Heart right ventricle (tissue), 16 donors: ENCODE measurements at regions not wholly inside any gene's neighbourhood (a gene's known extent, or its start where the extent isn't known, plus 50 kb on each side); places are given as distances from the start of the nearest gene placed in this dataset.
A peak's percentile ranks its signal among the peaks of the same experiment; 100 is the strongest.

Experiments used
- ATAC-seq, 8 donors: fragments of 200-7000 bp; cut with Tn5 transposase; one replicate each; pipeline ENCODE4 v1.9.1; 2020; ENCODE audit warnings: mild to moderate bottlenecking in 8 of 8, moderate library complexity in 8 of 8, moderate number of reproducible peaks in 1 of 8
- DNase-seq, 2 donors: peaks; one replicate each; pipeline ENCODE4 v3.0.0-alpha.2; 2020
- H3K27ac ChIP-seq, 10 donors: fragments of 200-600 bp; sonication (generic) in 2 of 10; one replicate each; pipeline versions ENCODE4 v1.5.0 to v1.8.0; 2020 to 2022; ENCODE audit warnings: mild to moderate bottlenecking in 3 of 10
- H3K27me3 ChIP-seq, 7 donors: fragments of 200-600 bp; one replicate each; pipeline ENCODE4 v1.8.0; 2021 to 2022; ENCODE audit warnings: mild to moderate bottlenecking in 2 of 7
- H3K36me3 ChIP-seq, 9 donors: fragments of 200-600 bp; sonication (generic) in 1 of 9; one replicate each; pipeline versions ENCODE4 v1.5.0 to v1.8.0; 2020 to 2022; ENCODE audit warnings: mild to moderate bottlenecking in 2 of 9
- H3K4me1 ChIP-seq, 9 donors: fragments of 200-600 bp; sonication (generic) in 1 of 9; one replicate each; pipeline versions ENCODE4 v1.5.0 to v1.8.0; 2020 to 2022; ENCODE audit warnings: mild to moderate bottlenecking in 4 of 9
- H3K4me3 ChIP-seq, 10 donors: fragments of 200-600 bp; sonication (generic) in 2 of 10; one replicate each; pipeline versions ENCODE4 v1.5.0 to v1.8.0; 2020 to 2022; ENCODE audit warnings: mild to moderate bottlenecking in 7 of 10, moderate library complexity in 2 of 10
- H3K9me3 ChIP-seq, 11 donors: fragments of 200-600 bp in 10 of 11; sonication (generic) in 2 of 11; one replicate each; pipeline versions ENCODE4 v1.5.0 to v1.8.0; 2013 to 2022; ENCODE audit warnings: mild to moderate bottlenecking in 2 of 11, control low read depth in 1 of 11, moderate library complexity in 1 of 11
- WGBS, 2 donors: extraction: QIAGEN DNeasy Blood & Tissue Kit; methylation state at CpG; one replicate each; pipeline ENCODE4 v1.1.7; 2013; ENCODE audit warnings: inconsistent platforms in 1 of 2; 5-methylcytosine and 5-hydroxymethylcytosine counted together
- intact Hi-C, 10 donors: fragments of 100-400 bp; cut with DNase I; formaldehyde crosslinking; loops; one replicate each; pipeline versions ENCODE4 v1.11.1 to v1.14.2; 2022
- TF ChIP-seq, protein P1 (sequence below), 9 donors: fragments of 200-600 bp; sonication (generic) in 2 of 9; IDR thresholded peaks; one replicate each; pipeline versions ENCODE4 v1.5.0 to v1.8.0; 2021 to 2022; ENCODE audit warnings: antibody characterized with exemption in 9 of 9, mild to moderate bottlenecking in 5 of 9, moderate library complexity in 1 of 9
- donor health status: Arrhythmogenic right ventricular cardiomyopathy.
- donor health status: ischemic (EF 13 %, LVEDD 7.1; RV severe dilation, severe dysfunction).
- donor health status: healthy with polysubstance abuse.
- donor health status: DM: no; HTN: yes; CAD: no.
- donor health status: DM: no; HTN: no; CAD: no.
- donor health status: ischemic (EF 25% LVEDD 6.9; RV normal size, moderate dysfunction).
- donor health status: ischemic (EF 25% LVEDD 5.7; RV mildly dilated, moderate dysfunction).
- donor health status: healthy.
- donor health status: DM: yes; HTN: yes; CAD: no.
- donor health status: Ischemic cardiomyopathy.
- donor health status: ischemic (EF 35%, LVEDD 5.7; RV mildly dilated, moderate dysfunction).
- donor health status: nonischemic (EF 11% LVEDD 7.7; RV severe dilation, severe dysfunction).
- donor health status: DM: yes; HTN: yes; CAD: no.
- donor health status: PGD.
- donor health status: ischemic (EF 29% LVEDD 5.4; RV normal size, mild dysfunction).
- donor health status: nonischemic (EF 23%, LVEDD 6.1; RV moderate dilation, normal function).

DNA sequence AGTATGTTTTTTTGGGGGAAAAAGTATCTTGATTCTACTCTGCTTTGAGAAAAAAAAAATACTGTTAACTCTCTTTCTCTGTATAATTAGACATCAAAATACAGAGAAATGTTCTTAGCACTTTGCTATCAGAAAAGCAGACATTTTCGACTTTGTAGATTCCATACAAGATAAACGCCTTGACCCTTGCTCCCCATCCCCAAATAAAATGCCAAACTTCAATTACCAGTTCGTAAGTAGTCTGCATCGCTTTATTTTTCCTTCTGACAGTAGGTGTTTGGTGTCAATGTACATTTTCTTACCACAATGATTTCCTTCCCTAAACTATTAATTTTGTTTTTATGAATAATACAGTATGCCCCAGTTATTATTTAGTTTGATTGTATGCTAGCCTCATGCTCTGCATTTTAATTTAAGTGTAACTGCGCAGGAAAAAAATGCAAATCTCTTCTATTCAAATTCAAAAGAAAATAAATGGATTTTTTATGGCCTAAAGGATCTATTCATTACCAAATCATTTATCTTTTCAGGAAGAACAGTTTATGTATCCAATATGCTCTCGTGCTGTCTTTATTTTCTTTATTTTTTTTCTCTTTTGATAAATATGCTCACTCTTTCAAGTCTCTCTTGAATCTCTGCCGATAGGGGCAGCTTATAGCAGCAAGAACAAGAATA lies 84.8 kb upstream of the ZNF217 start:
- TF ChIP-seq, protein P1, sequence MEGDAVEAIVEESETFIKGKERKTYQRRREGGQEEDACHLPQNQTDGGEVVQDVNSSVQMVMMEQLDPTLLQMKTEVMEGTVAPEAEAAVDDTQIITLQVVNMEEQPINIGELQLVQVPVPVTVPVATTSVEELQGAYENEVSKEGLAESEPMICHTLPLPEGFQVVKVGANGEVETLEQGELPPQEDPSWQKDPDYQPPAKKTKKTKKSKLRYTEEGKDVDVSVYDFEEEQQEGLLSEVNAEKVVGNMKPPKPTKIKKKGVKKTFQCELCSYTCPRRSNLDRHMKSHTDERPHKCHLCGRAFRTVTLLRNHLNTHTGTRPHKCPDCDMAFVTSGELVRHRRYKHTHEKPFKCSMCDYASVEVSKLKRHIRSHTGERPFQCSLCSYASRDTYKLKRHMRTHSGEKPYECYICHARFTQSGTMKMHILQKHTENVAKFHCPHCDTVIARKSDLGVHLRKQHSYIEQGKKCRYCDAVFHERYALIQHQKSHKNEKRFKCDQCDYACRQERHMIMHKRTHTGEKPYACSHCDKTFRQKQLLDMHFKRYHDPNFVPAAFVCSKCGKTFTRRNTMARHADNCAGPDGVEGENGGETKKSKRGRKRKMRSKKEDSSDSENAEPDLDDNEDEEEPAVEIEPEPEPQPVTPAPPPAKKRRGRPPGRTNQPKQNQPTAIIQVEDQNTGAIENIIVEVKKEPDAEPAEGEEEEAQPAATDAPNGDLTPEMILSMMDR (IDR thresholded peaks at IDR 0.05): no peak
- Histone ChIP-seq H3K4me3 (no peak overlapping the region), H3K4me1 (peaks cover 0 to 39% (median 25%) of the 10 kb centered on the region in 9 donors), H3K27me3 (no peaks in the 10 kb centered on the region), H3K36me3 (no peaks in the 10 kb centered on the region), H3K9me3 (no peaks in the 10 kb centered on the region), H3K27ac (peak overlapping the region in 7 of 10 donors; percentile 2 to 76 (median 64))
- no peak for DNase-seq
- WGBS, 2 donors: 73 to 75% methylated on average over 7 of the region's 7 CpGs
- ATAC-seq: no peak
- intact Hi-C loops: no loop called here

DNA sequence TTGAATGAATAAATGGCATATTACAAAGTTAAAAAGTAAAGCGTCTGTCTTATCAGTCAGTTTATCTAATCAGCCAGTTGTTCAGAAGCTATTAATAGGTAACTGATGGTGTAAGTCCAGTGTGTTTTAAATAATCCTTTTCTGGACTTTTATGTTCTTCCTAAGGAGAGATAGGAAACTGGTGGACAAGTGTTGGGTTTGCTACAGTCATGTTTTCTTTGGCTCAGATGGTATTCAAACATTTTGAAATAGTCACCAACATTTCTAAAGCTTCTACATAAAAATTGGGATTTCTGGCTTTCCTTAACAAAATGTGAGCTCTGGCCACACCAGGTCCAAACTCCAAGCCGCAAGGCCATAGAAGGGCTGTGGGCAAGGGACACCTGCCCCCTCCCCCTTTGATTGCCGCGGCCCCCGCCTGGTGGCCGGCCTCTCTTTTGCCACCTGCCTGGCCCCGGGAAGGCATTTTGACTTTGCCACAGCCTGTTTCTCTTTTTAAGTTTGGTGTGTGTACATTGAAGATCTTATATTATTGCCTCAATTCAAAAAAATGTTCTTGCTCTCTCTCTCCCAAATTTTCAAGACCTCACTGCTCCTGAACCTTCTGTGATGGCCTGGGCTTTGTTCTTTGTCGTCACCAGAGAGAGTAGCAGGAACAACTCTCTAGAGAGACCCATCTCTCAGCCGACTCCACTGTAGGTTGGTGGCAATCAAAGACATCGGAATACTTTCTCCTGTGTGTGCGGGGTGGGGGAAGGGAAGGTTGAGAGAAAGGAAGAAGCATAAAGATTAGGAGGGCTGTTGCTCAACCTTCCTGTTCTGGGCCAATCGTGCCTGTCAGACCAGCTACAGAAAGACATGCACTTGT lies 84.0 kb upstream of the ZNF217 start:
- no peaks in the 10 kb centered on the region for H3K36me3 ChIP-seq
- DNase-seq (peak in 1 of 2 donors; percentile 38), ATAC-seq (peak in 7 of 8 donors; percentile 34 to 73 (median 70))
- WGBS, 2 donors: 47 to 49% methylated on average over 12 of the region's 12 CpGs
- intact Hi-C loops: loop anchor here in 1 of 10 donors (2.0 kb wide), 1 partner anchor 25 kb away; no protein-coding TSS in a partner anchor
- TF ChIP-seq, protein P1 (IDR thresholded peaks at IDR 0.05): no peak
- H3K27me3 ChIP-seq: no peaks in the 10 kb centered on the region
- peaks cover 0 to 39% (median 25%) of the 10 kb centered on the region in 9 donors for H3K4me1 ChIP-seq
- H3K4me3 ChIP-seq: no peak overlapping the region
- H3K27ac ChIP-seq: peak overlapping the region in 9 of 10 donors; percentile 2 to 76 (median 63)
- H3K9me3 ChIP-seq: no peaks in the 10 kb centered on the region

DNA sequence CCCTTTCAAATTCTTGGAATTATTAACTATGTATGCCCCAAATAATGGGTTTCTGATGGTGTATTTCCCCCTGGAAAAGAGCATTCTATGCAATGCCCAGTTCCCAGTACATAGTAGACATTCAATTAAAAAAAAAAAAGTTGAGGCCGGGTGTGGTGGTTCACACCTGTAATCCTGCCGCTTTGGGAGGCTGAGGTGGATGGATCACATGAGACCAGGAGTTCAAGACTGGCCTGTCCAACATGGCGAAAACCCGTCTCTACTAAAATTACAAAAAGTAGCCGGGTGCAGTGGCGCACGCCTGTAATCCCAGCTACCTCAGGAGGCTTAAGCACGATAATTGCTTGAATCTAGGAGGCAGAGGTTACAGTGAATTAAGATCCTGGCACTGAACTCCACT lies 83.3 kb upstream of the ZNF217 start:
- no peak overlapping the region for H3K4me3 ChIP-seq
- peaks cover 0 to 39% (median 25%) of the 10 kb centered on the region in 9 donors for H3K4me1 ChIP-seq
- no peaks in the 10 kb centered on the region for H3K27me3 ChIP-seq
- TF ChIP-seq, protein P1 (IDR thresholded peaks at IDR 0.05): no peak
- H3K27ac ChIP-seq: peak overlapping the region in 2 of 10 donors; percentile 64 to 72
- no peaks in the 10 kb centered on the region for H3K36me3 ChIP-seq
- DNase-seq (no peak), ATAC-seq (peak in 2 of 8 donors; percentile 13 to 23)
- WGBS, 2 donors: 87 to 90% methylated on average over 8 of the region's 8 CpGs
- intact Hi-C loops: loop anchor here in 1 of 10 donors (2.0 kb wide), 1 partner anchor 24 kb away; no protein-coding TSS in a partner anchor
- no peaks in the 10 kb centered on the region for H3K9me3 ChIP-seq

DNA sequence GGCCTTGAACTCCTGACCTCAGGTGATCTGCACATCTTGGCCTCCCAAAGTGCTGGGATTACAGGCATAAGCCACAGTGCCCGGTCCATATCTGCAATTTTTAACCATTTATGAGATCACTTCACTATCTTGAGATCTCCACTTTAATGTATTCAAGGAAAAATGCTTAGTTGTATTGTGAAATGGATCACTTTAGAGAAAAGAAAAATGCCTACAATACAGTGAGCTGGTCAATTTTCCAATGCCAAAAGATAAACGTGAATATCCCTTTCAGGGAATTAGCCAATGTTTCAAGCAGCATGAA lies 82.8 kb upstream of the ZNF217 start:
- 74 to 84% methylated on average over 2 of the region's 2 CpGs for WGBS, 2 donors
- Histone ChIP-seq H3K36me3 (no peaks in the 10 kb centered on the region), H3K4me1 (peaks cover 0 to 39% (median 25%) of the 10 kb centered on the region in 9 donors), H3K27ac (no peak overlapping the region), H3K4me3 (no peak overlapping the region), H3K9me3 (no peaks in the 10 kb centered on the region), H3K27me3 (no peaks in the 10 kb centered on the region)
- no peak for ATAC-seq
- no peak for DNase-seq
- TF ChIP-seq, protein P1 (IDR thresholded peaks at IDR 0.05): no peak
- intact Hi-C loops: loop anchor here in 1 of 10 donors (2.0 kb wide), 1 partner anchor 24 kb away; no protein-coding TSS in a partner anchor
